ENCODE measurements at regions not wholly inside any gene's neighbourhood (a gene's known extent, or its start where the extent isn't known, plus 50 kb on each side); places are given as distances from the start of the nearest gene placed in this dataset.

DNA sequence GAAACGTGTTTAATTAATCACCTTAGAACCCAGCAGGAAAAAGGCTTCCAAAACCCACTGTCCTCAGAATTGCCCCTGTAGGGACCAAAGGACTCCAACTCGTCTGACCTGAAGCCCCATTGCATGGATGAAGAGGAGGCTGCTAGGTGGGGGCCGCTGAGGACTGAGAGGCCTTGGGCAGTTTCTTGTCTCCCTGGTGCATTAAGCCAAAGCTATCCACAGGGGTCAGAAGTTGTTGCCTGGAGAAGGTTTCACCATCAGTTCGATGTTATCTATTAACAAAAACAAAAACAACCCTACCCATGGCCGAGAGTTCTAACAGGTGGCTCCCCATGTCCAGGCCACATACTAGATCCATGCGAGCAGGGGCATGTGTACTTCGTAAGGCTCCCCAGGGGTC lies 120.9 kb upstream of the CD93 start:
- intact Hi-C loops (cut with micrococcal nuclease), result no loop called here

DNA sequence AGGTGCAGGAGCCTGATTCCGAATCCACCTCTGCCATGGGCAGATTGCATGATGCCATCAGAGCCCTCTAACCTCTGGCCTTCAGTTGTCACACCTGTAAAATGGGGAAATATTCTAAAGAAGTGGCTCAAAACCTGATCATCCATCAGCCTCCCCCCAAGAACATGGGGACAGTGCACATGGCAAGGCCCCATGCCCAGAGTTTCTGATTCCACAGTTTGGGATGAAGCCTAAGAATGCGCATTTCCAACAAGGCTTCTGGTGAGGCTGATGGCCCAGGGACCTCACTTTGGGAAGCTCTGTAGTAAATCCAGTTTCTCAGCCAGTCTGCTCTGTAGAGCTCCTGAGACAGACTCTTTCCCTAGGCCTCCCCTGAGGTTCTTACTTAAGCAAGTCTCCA lies 119.9 kb upstream of the CD93 start:
- intact Hi-C loops (cut with micrococcal nuclease), result no loop called here

DNA sequence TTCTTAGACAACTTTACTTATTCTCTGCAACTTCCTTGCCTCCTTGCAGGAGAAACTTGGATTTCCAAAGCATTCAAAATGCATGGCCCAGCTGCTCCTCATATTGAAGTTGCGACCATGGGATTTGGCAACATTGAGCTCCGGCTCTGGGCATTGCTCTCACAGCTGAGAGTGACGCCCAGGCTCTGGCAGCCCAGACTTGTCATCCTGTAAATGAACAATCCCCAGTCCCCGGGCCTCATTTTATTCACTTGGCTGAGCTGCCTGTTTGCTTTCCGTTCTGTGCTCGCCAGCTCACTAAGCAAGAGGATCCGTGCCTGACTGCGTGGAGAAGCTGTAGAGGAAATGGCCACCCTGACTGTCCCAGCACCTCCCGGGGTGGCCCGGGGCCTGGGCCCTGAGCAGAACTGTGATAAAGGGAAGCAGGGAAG lies 119.5 kb upstream of the CD93 start:
- intact Hi-C loops (cut with micrococcal nuclease), result no loop called here

DNA sequence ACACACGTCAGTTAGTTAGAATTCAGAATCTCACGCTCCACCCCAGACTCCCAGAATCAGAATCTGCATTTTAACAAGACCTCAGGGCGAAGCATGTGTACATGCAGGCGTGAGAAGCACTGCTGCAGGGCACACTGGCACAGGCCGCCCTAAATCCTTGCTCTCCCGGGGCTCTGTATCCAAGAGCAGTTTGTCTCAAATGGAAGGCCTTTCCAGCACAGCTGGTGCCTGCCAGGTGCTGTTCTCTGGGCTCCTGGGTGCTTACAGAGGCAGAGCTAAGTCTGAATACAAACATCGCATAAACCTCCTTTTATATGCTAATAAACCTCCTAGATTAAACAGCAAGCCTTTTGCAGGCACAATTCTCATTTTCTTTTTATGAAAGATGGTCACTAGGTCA lies 119.1 kb upstream of the CD93 start:
- intact Hi-C loops (cut with micrococcal nuclease), result no loop called here

DNA sequence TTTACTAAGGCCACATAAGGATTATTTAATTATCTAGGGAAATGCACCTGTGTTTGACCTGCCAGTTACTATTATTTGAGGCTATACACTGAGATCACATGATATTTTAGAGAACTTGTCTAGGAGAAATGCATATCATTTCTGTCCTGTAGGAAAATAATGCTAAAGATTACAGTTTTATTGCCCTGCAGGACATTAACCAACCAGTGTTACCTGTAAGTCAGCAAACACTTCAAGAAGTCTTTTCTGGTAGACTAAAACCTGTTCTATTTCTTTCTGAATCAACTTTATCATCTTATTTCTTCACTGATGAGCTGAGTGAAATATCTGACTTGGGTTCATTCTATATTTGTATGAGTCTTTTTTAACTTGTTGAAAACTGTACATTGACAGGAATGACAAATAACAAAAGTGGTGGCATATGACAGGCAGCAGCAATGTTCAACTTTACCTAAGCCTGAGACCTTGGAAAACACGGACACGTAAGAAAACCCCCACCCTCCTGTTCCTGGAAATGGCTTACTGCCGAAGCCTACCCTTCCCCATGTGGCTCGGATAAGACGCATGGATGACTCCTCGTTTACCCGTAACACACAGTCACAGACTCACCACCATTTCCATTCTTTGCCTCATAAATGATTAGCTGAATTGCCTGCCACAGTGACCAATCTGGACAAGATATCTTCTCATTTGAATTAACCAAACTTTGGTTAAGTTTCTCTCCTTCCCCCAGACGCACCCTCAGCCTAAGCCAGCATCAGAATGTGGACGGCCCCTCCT lies 118.0 kb upstream of the CD93 start:
- intact Hi-C loops (cut with micrococcal nuclease), result no loop called here

DNA sequence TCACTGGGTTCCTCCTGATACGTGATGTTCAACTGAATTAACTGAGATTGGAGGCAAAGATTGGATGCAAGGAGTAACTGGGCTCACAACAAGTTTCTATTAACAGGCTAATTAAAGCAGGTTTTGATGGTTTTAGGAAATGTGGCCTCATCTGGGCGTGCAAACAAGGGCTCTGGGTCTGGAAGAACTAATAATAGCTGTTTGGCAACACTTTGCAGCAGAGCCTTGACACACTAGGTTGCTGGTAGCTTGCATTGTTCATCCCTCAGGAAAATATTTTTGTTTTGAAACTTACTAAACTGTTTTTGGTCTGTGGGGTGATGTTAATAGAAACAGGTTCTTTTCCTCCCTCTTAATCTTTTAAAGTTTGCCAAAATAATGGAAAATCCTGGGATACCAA lies 117.2 kb upstream of the CD93 start:
- intact Hi-C loops (cut with micrococcal nuclease), result no loop called here

DNA sequence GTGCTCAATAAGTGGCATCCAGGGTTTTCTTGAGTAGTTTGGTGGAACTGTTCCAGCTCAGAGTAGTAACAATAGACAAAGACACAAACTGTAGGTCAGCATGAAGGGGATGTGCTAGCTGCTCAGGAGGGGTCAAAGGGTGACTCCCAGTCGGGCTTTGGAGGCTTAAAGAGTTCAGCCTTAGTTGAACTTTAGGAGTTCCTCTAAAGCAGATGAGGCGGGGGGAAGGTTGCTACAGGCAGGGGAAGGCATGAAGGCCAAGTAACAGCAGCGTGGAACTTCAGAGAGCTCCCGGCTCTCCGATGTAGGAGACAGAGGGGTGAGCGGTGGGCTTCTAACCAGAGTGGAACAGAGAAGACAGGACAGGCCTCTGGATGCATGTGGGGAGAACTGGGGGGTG lies 115.5 kb upstream of the CD93 start:
- intact Hi-C loops (cut with micrococcal nuclease), result no loop called here

DNA sequence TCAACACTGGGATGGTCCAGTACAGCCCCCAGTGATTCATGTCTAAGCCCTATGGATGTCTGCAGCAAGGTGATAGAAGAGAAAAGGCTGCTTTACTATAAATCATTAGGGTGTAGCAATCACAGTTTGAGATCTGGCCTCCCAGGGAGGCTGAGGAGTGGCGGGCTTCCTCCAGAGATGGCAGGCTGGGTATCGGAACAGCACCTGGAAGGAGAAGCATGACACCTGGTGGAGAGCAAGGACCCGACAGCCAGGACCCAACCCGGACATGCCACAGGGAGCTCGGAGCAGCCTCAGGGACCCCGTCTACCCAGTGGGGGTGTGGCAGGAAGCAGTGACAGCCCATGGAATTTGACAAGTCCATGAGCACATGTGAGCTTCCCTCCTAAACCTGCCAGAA lies 114.8 kb upstream of the CD93 start:
- intact Hi-C loops (cut with micrococcal nuclease), result no loop called here

DNA sequence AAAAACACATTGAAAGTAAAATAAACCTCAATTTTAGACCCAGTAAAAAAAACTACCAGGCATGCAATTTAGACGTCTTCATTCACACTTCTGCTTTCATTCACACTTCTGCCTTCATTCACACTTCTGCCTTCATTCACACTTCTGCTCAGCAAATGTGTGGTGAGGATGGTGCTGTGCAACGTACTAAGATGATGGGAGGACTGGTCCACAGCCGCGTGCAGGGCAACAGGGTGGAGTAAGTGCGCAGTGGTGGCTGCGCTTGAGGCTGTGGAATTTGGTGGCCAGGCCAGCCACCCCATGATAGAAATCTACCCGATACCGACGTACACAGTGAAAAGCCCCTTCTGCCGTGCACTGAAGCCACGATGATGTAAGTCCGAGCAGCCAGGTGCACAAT lies 114.3 kb upstream of the CD93 start:
- intact Hi-C loops (cut with micrococcal nuclease), result no loop called here

DNA sequence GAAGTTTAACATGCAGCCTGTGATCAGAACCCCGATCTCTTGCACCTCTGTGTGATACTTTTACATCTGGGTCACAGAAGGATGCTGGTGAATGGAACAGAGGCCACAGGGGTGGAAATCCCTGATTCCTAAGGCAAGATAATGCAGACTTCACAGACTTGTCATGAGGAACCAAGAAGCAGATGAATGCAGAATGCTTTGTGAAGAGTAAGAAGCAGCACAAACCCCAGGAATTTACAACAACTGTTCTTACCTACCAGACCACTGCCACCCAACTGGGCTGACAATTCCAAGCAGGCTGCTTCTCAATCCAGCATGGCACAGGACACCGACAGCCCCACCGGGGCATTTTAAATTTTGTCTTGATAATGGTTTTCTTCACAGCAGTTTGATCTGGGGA lies 113.2 kb upstream of the CD93 start:
- intact Hi-C loops (cut with micrococcal nuclease), result no loop called here

DNA sequence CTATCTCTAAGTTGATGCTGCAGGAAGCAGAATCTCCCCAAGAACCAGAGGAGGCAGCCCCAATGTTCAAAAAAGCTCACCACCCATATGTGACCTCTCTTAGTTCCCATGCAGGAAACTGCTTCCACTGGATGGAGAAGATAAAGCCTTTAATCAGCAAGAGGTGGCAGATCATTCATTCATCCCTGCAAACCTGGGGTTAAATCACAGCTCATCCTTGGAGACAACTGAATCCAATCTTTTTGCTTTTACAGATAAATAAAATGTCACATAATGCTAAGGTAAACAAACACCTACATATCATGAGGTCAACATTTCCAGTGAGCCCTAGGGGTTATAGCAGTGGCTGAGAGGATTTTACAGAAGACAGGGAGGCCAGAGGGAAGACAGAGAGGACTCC lies 112.7 kb upstream of the CD93 start:
- intact Hi-C loops (cut with micrococcal nuclease), result no loop called here

DNA sequence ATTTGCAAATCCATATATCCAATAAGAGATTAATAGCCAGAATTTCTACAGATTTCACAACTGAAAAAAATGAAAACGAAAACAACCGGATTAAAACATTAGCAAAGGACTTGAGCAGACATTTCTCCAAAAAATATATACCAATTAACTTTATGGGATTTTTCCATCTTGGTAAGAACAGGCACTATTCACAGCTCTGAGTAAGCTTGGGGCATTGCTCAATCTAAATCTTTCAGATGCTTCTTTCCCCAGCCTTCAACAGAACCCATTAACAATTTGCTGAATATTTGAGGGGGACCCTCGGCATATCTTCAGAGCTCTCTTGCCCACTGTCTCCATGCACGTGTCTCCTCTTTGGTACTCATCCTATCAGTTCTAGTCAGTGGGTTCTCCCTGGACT lies 111.7 kb upstream of the CD93 start:
- intact Hi-C loops (cut with micrococcal nuclease), result no loop called here

DNA sequence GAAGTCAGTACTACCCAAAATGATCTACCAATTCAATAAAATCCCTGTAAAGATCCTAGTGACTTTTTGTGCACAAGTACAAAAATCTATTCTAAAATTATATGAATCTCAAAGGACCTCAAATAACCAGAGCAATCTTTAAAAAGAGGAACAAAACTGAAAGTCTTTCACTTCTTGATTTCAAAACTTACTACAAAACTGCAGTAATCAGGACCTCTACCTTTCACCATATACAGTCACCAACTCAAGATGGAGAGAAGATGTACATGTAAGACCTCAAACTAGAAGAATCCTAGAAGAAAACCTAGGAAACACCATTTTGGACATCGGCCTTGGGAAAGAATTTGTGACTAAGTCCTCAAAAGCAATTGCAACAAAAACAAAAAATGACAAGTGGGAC lies 109.5 kb upstream of the CD93 start:
- intact Hi-C loops (cut with micrococcal nuclease), result no loop called here

DNA sequence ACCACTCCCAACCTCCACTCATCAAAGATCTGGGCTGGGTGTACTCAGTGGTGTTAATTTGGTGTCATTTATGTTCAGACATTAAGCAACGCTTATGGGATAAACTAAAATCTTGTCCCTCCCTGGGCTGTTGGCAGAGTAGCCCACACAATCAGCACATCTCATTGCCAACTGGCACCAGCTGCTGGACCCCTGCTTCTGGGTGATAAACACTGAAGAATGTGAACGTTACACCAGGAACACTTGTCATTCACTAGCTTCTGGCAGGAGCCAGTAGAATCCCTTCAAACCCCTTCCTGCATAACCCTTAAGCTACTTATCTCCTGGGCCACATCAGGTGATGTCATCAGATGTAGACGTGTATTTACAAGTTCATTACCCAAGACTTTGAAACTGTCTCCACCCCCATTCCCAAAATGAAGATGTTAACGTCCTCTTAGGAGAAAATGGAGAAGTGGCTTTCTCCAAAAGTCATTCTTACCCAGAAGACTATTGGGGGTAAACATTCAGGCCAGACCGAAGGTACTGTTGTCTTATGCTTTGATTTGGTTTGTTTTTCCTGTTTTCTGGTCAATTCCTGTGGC lies 107.8 kb upstream of the CD93 start:
- intact Hi-C loops (cut with micrococcal nuclease), result no loop called here

DNA sequence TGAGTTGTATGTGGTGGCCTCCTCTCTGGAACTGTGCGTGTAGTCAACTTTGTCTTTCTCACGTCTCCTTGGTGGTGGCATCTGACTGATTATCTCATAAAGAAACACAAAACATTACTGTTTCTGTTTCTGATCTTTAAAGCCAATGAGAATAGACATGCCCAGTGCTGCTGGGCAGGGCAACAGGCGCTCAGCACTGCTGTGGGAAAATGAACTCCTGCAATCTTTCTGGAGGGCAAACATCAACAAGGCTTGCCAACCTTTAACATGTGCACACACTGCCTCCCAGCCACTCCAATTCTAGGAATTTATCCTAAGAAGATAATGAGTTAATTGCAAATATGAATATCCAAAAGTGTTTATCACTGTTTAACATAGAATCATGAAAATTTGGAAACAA lies 106.3 kb upstream of the CD93 start:
- intact Hi-C loops (cut with micrococcal nuclease), result no loop called here

DNA sequence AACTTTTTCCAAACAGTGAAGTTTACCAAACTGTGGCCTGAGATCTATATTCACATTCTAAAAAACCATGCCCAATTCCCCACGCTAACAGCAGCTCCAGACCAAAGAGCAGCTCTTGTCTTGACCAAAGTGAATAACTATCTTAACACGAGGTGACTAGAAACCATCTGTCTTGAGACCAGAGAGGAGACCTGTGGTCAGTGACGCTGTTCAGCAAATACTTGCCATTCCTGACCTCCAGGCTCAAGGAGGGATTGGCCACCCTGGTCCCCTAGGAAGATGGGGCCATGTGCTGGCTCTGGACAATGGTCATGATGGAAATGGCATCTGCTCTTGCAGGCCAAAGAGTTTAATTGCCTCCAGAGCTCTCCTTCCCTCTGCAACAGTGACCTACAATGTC lies 104.4 kb upstream of the CD93 start:
- intact Hi-C loops (cut with micrococcal nuclease), result no loop called here

DNA sequence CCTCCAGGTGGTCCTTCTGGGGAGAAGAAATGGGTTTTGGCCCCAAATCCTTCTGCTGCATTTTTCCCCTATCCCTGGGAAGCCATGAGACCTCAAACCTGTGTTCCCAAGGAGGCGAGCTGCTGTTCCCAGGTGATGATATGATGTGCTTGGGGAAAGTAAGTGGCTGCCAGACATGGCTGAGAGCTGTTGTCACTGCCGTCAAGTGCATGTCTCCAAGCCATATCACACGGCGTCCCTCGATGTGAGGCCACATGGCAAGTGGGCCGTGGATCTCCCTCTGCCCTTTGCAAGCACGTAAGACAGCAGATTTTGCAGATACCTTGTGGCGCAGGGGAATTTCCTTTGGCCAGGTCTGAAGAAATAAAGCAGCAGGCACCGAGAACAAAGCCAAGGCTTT lies 103.7 kb upstream of the CD93 start:
- intact Hi-C loops (cut with micrococcal nuclease), result no loop called here

DNA sequence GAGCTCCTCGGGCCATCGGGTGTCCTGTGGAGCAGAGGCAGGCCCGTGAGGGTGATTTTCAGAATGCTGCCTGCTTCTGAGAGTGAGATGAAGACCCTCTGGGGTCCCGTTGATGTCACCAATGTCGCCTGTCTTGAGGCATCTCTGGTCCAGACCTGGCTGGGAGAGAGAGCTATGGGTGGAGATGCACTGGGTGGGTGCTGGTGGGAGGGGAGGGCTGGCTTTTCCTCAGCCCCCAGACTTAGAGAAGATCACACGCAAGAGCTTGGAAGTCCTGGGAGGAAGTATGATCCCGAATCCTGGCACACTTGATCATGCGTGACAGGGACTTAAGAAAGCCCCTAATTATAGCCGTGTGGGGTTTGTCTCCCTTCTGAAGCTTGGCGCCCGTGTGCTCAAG lies 103.2 kb upstream of the CD93 start:
- intact Hi-C loops (cut with micrococcal nuclease), result no loop called here

DNA sequence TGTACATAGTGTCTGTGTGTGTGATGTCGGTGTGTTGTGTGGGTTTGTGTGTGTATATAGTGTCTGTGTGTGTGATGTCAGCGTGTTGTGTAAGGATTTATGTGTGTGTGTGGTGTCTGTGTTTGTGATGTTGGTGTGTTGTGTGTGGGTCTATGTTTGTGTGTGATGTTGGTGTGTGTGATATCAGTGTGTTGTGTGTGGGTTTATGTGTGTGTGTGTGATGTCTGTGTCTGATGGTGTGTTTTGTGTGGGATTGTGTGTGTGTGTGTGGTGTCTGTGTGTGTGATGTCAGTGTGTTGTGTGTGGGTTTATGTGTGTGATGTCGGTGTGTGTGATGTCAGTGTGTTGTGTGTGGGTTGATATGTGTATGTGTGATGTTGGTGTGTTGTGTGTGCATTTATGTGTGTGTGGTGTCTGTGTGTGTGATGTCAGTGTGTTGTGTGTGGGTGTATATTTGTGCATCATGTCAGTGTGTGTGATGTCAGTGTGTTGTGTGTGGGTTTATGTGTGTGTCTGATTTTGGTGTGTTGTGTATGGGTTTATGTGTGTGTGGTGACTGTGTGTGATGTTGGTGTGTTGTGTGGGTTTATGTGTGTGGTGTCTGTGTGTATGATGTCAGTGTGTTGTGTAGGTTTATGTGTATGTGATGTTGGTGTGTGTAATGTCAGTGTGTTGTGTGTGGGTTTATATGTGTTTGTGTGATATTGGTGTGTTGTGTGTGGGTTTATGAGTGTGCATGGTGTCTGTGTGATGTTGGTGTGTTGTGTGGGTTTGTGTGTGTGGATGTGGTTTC lies 102.4 kb upstream of the CD93 start:
- intact Hi-C loops (cut with micrococcal nuclease), result no loop called here

DNA sequence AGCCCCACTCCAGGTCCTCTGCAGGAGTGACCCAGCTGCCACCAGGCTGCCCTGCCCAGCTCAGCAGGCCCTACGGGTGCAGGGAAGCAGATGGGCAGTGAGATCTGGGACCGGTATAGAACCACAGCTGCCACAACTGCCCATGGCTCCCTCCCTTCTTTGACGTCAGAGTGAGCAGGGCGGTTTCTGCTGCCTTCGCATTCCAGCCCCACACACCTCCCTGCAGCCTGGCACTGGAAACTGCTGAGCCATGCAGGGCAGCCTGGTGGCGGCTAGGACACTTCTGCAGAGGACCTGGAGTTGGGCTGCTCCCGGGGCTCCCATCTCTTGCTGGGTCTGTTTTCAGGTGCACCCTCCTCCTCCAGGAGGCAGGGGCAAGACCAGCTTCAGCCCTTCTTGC lies 101.6 kb upstream of the CD93 start:
- intact Hi-C loops (cut with micrococcal nuclease), result no loop called here

DNA sequence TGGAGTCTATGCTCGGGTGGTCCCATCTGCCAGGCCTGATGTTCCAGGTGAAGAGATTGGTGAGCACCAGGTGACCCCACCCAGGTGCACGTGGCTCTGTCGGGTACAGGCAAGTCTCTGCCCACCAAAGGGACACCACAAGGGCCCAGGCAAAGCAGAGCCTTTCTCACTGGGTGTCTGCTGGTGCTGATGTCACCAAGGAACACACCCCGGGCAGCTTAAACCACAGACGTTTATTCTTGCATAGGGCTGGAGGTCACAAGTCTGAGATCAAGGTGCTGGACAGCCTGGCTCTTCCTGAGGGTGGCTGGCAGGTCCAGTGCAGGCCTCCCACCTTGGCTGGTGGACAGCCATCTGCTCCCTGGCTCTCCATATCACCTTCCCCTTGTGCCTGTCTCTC lies 100.7 kb upstream of the CD93 start:
- intact Hi-C loops (cut with micrococcal nuclease), result no loop called here

DNA sequence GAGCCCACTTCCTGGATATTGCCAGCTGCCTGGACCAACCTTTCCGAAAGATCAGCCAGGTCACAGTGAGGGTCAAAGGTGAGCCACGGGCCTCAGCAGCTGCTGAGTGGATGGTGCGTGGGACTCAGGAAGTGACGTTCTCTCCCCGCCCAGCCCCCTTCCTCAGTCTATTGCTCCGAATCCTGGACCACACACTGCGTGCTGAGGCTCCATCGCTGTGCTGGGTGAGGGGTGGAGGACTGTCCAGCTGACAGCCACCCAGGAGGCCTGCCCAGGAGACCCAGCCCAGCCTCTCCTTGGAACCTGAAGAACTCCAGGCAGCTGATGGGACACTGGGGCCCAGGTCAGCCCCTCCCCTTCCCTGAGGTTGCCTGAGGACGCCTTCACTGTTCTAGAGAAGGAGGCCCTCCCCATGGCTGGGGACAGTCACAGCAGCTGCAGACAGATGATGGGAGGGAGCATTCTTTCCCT lies 94.4 kb upstream of the CD93 start:
- intact Hi-C loops (cut with micrococcal nuclease), result no loop called here

Data from T-helper 2 cell treated with Interferon-gamma antibody and Interleukin-4, amounts not matched to agents 100 ng/mL and 5 ng/mL, for 36 hours (primary cell).